HG02678 (cell line): ENCODE measurements at regions not wholly inside any gene's neighbourhood (a gene's known extent, or its start where the extent isn't known, plus 50 kb on each side); places are given as distances from the start of the nearest gene placed in this dataset.
"Not testable (repeated sequence)": the region's sequence is repeated elsewhere in the genome, so short reads cannot be mapped to it uniquely, and the experiment has no call there.

Source experiments
- ATAC-seq: cut with Tn5 transposase; IDR thresholded peaks from one replicate; pipeline ENCODE4 v1.9.1; 2021; ENCODE audit warnings: mild to moderate bottlenecking, moderate library complexity; ENCODE audit not compliant: unreplicated experiment

DNA sequence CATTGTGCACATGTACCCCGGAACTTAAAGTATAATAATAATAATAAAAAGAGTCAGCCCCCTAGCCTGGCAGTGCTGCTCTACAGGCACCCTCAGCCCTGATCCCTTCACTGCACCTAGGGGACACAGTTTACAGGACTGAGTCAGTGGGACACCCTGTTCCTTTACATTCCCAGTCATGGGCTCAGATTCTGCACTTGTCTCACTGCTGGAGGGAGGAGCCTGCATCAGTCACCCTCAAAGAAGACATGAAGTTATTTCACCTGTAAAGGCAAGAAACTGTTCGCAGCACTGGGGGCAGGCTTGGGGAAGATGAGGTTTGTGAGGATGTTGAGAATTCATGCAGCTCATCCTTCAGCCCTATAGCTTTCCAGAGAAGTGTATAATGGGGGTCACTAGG lies 50.7 kb upstream of the VPREB1 start:
- no peak for ATAC-seq

DNA sequence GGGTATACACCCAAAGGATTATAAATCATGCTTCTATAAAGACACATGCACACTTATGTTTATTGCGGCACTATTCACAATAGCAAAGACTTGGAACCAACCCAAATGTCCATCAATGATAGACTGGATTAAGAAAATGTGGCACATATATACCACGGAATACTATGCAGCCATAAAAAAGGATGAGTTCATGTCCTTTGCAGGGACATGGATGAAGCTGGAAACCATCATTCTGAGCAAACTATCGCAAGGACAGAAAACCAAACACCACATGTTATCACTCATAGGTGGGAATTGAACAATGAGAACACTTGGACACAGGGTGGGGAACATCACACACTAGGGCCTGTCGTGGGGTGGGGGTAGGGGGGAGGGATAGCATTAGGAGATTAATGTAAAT lies 51.1 kb upstream of the VPREB1 start:
- not testable (repeated sequence) for ATAC-seq

DNA sequence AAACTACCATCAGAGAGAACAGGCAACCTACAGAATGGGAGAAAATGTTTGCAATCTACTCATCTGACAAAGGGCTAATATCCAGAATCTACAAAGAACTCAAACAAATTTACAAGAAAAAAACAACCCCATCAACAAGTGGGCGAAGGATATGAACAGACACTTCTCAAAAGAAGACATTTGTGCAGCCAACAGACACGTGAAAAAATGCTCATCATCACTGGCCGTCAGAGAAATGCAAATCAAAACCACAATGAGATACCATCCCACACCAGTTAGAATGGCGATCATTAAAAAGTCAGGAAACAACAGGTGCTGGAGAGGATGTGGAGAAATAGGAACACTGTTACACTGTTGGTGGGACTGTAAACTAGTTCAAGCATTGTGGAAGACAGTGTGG lies 51.6 kb upstream of the VPREB1 start:
- not testable (repeated sequence) for ATAC-seq

DNA sequence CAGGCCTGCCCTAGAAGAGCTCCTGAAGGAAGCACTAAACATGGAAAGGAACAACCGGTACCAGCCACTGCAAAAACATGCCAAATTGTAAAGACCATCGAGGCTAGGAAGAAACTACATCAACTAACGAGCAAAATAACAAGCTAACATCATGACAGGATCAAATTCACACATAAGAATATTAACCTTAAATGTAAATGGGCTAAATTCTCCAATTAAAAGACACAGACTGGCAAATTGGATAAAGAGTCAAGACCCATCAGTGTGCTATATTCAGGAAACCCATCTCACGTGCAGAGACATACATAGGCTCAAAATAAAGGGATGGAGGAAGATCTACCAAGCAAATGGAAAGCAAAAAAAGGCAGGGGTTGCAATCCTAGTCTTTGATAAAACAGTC lies 54.8 kb upstream of the VPREB1 start:
- not testable (repeated sequence) for ATAC-seq

DNA sequence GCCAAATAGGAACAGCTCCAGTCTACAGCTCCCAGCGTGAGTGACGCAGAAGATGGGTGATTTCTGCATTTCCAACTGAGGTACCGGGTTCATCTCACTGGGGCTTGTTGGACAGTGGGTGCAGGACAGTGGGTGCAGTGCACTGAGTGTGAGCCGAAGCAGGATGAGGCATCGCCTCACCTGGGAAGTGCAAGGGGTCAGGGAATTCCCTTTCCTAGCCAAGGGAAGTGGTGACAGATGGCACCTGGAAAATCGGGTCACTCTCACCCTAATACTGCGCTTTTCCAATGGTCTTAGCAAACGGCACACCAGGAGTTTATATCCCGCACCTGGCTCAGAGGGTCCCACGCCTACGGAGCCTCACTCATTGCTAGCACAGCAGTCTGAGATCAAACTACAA lies 56.7 kb upstream of the VPREB1 start:
- not testable (repeated sequence) for ATAC-seq

DNA sequence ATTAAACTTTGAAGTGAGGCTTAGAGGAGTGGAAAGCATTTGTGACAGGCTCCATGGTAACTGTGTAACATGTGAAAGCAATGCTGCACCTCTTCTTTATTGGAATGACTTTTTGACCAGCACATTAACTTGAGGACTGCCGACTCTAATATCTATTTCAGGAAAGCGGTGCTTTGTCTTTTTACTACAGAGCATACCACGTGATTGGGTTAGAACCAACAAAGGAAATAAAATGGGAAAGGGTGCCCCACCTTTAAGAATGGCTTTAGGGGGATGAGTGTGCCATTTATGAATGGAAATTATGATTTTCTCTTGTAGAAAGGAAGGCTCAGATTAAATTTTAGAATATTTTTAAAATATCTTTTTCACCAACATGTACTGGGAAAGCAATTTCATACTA lies 57.3 kb upstream of the VPREB1 start:
- no peak for ATAC-seq

DNA sequence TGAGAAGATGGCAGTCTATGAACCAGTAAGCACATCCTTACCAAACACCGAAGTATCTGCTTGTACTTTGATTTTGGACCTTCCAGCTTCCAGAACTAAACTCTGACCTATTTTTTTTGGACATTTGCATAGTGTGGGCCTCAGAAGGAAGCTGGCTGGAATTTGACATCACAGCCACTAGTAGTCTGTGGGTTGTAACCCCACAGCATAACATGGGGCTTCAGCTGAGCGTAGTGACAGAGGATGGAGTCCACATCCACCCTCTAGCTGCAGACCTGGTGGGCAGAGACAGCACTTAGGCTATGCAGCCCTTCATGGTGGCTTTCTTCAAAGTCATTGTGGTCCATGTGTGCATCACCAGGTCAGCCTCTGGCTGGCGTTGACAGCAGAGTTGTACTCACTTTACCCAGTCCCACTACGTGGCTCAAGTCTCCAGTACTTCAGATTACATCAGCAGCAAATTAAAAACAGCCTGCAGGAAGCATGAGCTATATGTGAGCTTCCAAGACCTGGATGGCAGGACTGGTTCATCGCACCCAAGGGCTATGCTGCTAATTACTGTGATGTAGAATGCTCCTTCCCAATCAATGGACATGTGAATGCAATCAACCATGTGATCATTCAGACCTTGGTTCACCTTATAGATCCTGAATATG lies 58.6 kb upstream of the VPREB1 start:
- ATAC-seq = no peak

DNA sequence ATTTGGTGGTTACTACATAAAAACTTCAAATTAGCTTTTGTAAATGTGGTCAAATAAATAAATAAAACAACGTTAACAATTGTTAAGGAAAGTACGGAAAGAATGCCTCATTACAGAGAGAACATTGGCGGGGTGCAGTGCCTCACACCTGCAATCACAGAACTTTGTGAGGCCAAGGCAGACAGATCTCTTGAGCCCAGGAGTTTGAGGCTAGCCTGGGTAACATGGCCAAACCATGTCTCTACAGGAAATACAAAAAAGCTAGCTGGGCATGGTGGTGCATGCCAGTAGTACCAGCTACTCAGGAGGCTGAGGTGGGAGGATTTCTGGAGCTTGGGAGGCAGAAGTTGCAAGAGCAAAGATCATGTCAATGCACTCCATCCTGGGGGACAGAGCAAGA lies 59.4 kb upstream of the VPREB1 start:
- ATAC-seq = no peak

DNA sequence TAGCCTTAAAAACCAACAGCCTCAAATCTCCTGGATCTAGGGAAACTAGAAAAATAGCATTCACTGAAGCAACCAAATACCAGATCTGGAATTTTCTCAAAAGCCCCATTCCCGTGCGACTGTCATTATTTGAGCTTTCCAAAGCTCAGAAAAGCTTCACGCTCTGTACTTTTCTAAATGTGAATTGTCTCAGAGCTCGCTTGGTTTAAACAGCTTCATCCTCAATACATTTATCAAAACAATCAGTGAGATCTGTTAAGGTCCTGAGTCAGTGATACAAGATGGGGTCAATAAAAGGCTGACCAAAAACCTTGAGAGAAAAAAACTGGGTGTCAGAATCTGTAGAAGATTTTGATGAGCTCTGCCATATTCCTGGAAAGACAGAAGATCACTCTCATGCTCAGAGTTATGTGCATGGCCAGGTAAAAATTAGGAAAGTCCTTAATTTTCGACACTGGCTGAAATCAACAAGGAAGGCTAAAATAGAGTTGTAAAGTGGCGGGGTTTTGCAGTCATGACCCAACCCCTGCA lies 60.2 kb upstream of the VPREB1 start:
- no peak for ATAC-seq

DNA sequence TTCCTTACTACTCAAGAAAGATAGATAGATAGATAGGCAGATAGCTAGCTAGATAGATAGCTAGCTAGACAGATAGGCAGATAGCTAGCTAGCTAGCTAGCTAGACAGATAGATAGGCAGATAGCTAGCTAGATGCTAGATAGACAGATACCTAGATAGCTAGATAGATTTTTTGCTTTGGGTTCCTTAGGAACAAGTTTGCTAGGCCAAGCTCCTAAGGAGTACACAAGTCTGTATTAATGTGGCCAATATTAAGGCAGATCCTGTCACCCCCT lies 61.7 kb upstream of the VPREB1 start:
- ATAC-seq = no peak

GRCh38 chr22:22182218-22182989 lies 62.2 kb upstream of the VPREB1 start:
- ATAC-seq = no peak

GRCh38 chr22:22181341-22181850 lies 63.2 kb upstream of the VPREB1 start:
- no peak for ATAC-seq

DNA sequence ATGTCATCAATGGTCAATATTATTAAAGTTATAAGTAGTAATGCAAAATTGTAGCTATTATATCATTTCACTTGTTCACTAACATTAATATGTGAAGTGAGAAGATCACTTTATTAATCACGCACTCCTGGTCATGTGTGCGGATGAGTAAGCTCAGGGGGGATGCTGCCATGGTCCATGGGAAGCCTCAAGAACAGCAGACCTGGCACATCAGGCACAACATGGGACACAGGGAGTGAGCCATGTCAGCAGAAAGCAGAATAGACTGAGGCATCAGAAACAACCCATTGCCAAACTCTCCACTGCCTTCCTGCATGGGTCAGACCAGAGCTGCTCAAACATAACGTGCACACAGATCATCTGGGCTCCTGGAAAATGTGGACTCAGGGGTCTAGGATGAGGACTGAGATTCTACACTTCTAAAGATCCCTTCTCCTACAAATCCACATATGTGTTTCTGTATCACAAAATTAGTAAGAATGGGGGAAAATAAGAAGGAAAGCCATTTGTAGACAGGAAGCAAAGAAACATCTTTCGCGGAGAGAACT lies 63.8 kb upstream of the VPREB1 start:
- no peak for ATAC-seq

- ATAC-seq = no peak
These were observed 64.7 kb upstream of the VPREB1 start for GRCh38 chr22:22179858-22180257.

DNA sequence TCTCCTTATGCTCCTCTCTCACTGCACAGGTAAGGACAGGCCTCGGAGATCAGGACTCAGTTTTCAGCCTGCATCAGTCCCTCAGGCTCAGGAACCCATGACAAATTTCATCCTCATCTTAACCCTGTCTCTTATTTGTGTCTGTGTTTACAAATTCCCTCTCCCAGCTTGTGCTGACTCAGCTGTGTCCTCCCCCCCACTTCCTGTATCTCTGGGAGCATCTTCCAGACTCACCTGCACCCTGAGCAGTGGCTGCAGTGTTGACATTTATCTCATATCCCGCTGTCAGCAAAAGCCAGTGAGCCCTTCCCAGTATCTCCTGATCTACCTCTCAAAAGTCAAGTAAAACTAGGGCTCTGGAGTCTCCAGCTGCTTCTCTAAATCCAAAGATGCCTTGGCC lies 65.6 kb upstream of the VPREB1 start:
- ATAC-seq = no peak

DNA sequence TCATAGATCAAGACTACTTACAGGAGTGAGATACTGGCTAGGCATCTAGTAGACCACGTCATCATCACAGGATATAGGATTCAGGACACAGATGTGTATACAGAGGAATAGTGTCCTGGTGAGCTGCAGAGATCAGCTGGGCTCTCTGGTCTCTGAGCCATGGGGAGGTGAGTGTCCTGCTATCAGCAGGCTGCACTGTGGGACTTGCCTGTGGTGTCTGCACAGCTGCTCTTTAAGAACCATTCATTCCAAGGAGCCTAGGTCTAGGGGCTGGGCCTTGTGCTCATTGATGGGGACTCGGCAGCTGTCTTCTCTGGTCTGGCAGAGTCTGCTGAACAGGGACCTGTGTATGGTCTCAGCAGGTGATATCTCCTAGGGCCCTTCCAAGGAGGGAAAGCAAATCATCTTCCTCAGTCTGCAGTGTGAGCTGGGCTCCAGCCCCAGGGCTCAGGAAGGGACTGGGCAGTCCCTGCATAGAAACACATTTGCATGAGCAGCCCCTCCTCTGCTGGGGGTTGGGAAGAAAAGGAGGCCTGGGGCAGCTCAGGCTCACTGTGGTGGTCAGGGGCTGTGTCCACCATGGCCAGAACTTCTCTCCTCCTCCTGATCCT lies 66.1 kb upstream of the VPREB1 start:
- no peak for ATAC-seq

DNA sequence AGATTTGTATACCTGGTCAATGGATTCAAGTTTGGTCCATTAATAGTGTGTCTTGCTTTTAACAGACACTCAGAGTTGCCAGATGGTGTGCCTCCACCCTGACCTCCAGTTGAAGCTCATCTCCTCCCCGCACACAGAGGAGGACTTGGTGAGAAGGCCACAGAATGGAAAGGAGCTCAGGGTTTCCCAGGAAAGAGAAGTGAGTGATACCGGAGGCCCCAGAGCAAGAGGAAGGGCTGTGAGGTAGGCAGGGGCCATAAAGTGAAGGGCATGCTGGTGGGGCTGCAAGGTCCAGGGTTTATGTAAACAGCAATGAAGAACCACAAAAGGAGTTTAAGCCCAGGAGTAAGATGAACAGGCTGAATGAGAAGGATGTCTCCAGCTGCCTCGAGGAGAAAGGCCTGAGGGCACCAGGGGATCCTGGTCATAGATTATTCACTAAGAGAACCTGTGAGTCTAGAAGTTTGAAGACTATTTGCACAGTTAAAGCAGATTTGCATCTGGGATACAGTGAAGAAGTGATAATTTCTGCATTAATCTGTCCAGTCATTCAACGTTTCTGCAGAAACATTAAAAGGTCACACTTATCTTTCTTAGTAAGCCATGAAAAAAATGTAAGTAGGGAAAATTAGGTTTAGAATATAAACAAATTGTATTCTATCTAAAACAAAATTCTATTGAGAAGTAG lies 67.5 kb upstream of the VPREB1 start:
- ATAC-seq = no peak

DNA sequence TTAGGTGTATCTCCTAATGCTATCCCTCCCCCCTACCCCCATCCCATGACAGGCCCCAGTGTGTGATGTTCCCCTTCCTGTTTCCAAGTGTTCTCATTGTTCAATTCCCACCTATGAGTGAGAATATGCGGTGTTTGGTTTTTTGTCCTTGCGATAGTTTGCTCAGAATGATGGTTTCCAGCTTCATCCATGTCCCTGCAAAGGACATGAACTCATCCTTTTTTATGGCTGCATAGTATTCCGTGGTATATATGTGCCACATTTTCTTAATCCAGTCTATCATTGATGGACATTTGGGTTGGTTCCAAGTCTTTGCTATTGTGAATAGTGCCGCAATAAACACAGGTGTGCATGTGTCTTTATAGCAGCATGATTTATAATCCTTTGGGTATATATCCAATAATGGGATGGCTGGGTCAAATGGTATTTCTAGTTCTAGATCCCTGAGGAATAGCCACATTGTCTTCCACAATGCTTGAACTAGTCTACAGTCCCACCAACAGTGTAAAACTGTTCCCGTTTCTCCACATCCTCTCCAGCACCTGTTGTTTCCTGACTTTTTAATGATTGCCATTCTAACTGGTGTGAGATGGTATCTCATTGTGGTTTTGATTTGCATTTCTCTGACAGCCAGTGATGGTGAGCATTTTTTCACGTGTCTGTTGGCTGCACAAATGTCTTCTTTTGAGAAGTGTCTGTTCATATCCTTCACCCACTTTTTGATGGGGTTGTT lies 71.5 kb upstream of the VPREB1 start:
- ATAC-seq = not testable (repeated sequence)

GRCh38 chr22:22171357-22172218 lies 73.0 kb upstream of the VPREB1 start:
- no peak for ATAC-seq

DNA sequence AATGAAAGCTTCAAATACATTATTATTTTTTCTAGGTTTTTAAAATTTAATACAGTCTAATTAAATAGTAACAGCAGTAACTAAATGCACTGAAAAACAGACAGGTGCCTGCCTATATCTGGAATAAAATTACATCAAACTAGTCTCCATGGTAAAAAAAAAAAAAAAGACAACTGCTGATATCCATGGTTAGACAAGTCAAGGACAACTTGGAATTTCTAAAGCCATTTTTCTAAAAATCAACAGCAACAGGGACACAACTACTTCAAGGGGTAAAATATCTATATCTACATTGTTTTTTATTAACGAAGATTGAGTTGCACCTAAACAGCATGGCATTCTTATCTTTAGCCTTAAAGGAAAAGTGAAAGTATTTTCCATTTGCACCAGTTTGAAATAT lies 74.7 kb upstream of the VPREB1 start:
- ATAC-seq = no peak
